ENCODE measurements at regions not wholly inside any gene's neighbourhood (a gene's known extent, or its start where the extent isn't known, plus 50 kb on each side); places are given as distances from the start of the nearest gene placed in this dataset.
"Not testable (repeated sequence)": the region's sequence is repeated elsewhere in the genome, so short reads cannot be mapped to it uniquely, and the experiment has no call there.

DNA sequence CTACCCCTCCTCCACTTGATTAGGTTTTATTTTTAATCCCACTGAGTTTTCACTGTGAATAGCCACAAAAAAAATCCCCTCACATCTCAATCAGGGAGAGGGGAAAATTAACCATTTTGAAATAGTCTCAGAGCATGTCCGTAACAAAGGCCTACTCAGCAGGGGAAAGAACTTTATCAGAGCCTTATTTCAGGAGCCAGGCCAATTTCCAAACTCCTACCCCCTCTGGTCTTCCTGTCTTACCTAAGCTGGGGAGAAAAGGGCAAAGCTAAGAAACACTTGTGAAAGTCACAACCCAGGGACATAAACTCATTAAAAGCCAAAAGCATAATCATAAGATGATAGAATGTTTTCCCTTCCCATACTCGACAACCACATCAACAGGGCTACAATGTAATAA is 260.3 kb upstream of the DIO3 start:
- ChIA-PET CTCF (no interaction called here), POLR2A (ENCODE audit: low non-redundant PET) (no interaction called here)
- H3K27ac ChIP-seq, result no peak overlapping the region
- DNase-seq (ENCODE audit: low spot score), result no peak
- TF ChIP-seq, protein P1, sequence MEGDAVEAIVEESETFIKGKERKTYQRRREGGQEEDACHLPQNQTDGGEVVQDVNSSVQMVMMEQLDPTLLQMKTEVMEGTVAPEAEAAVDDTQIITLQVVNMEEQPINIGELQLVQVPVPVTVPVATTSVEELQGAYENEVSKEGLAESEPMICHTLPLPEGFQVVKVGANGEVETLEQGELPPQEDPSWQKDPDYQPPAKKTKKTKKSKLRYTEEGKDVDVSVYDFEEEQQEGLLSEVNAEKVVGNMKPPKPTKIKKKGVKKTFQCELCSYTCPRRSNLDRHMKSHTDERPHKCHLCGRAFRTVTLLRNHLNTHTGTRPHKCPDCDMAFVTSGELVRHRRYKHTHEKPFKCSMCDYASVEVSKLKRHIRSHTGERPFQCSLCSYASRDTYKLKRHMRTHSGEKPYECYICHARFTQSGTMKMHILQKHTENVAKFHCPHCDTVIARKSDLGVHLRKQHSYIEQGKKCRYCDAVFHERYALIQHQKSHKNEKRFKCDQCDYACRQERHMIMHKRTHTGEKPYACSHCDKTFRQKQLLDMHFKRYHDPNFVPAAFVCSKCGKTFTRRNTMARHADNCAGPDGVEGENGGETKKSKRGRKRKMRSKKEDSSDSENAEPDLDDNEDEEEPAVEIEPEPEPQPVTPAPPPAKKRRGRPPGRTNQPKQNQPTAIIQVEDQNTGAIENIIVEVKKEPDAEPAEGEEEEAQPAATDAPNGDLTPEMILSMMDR (conservative IDR thresholded peaks at IDR 0.05; ENCODE audit: low read depth), result no peak

DNA sequence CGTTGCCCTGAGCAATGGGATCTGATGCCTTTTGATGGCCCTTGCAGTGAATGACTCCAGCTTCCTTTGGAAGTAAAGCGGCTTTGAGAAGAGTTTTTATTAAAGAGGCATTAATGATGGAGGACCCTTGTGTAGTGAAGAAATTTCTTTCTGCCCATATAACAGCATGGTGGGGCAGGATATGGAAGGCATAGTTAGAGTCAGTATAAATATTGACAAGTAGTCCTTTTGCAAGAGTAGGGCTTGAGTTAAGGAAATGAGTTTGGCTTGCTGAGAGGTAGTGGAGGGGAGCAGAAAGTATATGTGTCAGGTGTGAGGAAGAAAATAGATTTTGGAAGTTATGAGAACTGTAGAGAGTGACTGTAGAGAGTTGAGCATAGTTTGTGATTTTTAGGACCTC is 254.1 kb upstream of the DIO3 start:
- CTCF ChIA-PET; POLR2A ChIA-PET (ENCODE audit: low non-redundant PET); DNase-seq (ENCODE audit: low spot score); H3K27ac ChIP-seq: not testable (repeated sequence)

DNA sequence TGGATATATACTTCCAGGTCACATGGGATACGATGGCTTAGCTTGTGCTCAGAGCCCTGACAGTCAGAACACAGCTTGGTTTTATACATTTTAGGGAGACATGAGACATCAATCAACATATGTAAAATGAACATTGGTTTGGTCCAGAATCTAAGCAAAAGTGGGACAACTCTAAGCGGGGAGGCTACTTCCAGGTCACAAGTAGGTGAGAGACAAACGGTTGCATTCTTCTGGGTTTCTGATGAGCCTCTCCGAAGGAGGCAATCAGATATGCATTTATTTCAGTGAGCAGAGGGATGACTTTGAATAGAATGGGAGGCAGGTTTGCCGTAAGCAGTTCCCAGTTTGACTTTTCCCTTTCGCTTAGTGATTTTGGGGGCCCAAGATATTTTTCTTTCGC is 250.1 kb upstream of the DIO3 start:
- POLR2A ChIA-PET (ENCODE audit: low non-redundant PET); DNase-seq (ENCODE audit: low spot score); CTCF ChIA-PET; H3K27ac ChIP-seq: not testable (repeated sequence)

DNA sequence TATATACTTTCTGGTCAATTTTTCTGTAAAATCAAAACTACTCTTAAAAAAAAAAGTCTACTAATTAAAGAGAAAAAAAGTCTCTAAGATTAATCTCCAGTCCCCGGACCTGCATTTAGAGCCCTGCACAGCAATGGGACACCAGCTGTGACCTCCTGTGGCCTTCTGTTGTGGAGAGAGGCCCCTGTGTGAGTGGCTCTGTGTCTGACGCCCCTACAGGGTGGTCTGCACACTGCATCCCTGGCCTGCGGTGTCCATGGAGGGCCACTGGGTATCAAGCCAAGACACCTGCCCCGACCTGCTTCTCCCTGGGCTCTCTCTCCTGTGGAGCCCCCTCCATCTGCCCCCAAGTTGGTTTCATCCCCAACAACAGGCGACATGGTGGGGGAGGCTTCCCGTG is 248.0 kb upstream of the DIO3 start:
- ChIA-PET CTCF (no interaction called here), POLR2A (ENCODE audit: low non-redundant PET) (no interaction called here)
- no peak for DNase-seq (ENCODE audit: low spot score)
- no peak overlapping the region for H3K27ac ChIP-seq
- TF ChIP-seq, protein P1 (conservative IDR thresholded peaks at IDR 0.05; ENCODE audit: low read depth), result no peak

DNA sequence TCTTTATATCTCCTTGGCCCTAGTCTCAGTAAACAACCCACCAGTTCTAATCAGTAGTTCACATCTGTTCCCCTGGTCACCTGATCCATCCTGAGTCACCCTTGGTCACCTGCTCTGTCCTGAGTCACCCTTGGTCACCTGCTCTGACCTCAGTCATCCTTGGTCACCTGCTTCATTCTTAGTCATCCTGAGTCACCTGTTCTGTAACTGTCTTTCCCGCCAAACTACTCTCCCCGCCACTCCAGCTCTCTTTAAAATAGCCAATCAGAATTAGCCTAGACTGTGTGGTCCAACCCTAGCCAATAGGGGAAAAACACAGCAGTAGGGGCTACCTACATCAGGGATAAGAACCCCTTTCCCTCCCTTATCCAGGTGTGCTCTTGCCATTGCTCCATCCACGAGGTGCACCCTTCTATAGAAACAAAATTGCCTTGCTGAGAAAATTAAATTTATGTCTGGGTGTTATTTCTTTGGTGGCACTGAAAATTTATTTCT is 245.4 kb upstream of the DIO3 start:
- no peak overlapping the region for H3K27ac ChIP-seq
- CTCF ChIA-PET, result no interaction called here
- no peak for DNase-seq (ENCODE audit: low spot score)
- POLR2A ChIA-PET (ENCODE audit: low non-redundant PET), result interaction anchor here (0.7 kb wide), 1 partner anchor 50 kb away, joined by 3 read pairs; no protein-coding TSS in a partner anchor
- TF ChIP-seq, protein P1 (conservative IDR thresholded peaks at IDR 0.05; ENCODE audit: low read depth), result no peak

DNA sequence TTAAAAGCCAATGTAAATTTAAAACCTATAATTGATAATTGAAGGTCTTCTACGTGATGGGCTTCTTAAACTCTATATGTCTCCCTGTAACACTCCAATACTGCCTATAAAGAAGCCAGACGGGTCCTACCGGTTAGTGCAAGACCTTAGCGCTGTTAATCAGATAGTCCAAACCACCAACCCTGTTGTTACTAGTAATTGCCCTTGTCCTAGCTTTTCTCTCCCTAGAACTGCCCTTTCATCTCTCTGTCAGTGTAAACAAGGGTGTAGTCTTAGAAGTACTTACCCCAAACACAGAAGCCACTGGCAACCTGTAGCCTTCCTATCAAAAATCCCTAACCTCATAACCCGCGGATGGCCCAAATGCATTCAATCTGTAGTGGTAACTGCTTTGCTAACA is 243.0 kb upstream of the DIO3 start:
- CTCF ChIA-PET, result interaction anchor here (0.6 kb wide), 1 partner anchor 236 kb away, joined by 3 read pairs; no protein-coding TSS in a partner anchor
- no peak for DNase-seq (ENCODE audit: low spot score)
- POLR2A ChIA-PET (ENCODE audit: low non-redundant PET), result no interaction called here
- TF ChIP-seq, protein P1 (conservative IDR thresholded peaks at IDR 0.05; ENCODE audit: low read depth), result no peak
- no peak overlapping the region for H3K27ac ChIP-seq

DNA sequence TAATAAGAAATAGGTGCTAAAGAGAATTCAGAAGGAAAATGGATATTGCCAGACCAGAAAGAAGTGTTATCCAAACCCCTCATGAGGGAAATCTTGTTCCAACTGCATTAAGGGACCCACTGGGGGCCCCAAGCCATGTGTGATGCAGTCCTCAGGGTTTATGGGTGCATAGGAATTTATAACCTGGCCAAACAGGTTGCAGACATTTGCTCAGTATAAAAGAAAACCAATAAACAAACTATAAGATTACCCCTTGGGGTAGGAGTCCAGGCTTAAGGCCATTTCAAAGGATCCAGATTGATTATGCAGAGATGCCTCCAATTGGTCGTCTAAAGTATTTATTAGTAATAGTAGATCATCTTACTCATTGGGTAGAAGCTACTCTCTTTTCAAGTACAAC is 240.9 kb upstream of the DIO3 start:
- TF ChIP-seq, protein P1 (conservative IDR thresholded peaks at IDR 0.05; ENCODE audit: low read depth), result no peak

DNA sequence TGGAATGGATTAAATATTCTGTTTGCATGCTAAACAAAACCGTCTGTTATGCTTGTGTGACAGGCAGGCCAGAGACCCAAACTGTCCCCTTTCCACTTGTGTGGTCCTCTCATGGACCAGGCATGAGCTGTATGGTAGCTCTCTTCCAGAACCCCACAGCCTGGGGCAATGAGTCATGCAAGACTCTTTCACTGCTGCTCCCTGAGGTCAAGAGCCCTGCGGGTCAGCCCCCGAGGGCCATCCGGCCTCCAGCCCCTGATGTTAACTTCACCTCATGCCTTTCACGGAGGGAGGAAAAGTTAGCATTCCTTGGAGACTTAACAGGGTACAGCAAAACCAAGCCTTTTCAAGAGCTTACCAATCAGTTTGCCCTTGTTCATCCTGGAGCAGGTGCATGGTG is 239.1 kb upstream of the DIO3 start:
- POLR2A ChIA-PET (ENCODE audit: low non-redundant PET), result no interaction called here
- CTCF ChIA-PET, result no interaction called here
- TF ChIP-seq, protein P1 (conservative IDR thresholded peaks at IDR 0.05; ENCODE audit: low read depth), result no peak
- no peak for DNase-seq (ENCODE audit: low spot score)
- H3K27ac ChIP-seq, result no peak overlapping the region

More for the DNA sequence above, 240.9 kb upstream of the DIO3 start:
- DNase-seq (ENCODE audit: low spot score), result no peak
- no peak overlapping the region for H3K27ac ChIP-seq
- ChIA-PET CTCF (no interaction called here), POLR2A (ENCODE audit: low non-redundant PET) (no interaction called here)

Data from RWPE1 (cell line).